SH-SY5Y (cell line): ENCODE measurements at regions not wholly inside any gene's neighbourhood (a gene's known extent, or its start where the extent isn't known, plus 50 kb on each side); places are given as distances from the start of the nearest gene placed in this dataset.

Source experiments
- GATA2 ChIP-seq: IDR thresholded peaks from 2 replicates; pipeline ENCODE4 v1.6.1; 2011; ENCODE audit warnings: mild to moderate bottlenecking, low read depth, low read length
- GATA3 ChIP-seq: IDR thresholded peaks from 2 replicates; pipeline ENCODE4 v1.6.1; 2011; ENCODE audit warnings: low read depth, mild to moderate bottlenecking, low read length, moderate library complexity

DNA sequence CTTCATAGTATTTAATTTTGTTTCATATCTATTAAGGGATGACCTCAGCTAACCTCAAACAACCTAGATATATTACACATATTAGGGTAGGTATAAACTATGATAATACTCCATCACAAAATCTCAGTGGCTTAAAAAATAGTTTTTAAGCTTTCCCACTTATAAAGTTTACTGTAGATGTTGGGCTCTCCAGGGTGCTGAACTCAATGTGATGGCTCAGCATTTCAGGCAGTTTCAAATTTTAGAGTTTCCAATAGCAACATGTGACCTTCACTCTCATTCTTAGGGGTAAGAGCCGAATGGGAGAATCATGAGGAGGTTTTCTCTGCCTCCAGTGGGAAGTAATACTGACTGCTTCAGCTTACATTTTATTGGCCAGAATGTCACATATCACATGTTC is 357.3 kb downstream of the MEI4 start:
- no peak for TF ChIP-seq GATA2
- TF ChIP-seq GATA3, result no peak
